ENCODE measurements at regions not wholly inside any gene's neighbourhood (a gene's known extent, or its start where the extent isn't known, plus 50 kb on each side); places are given as distances from the start of the nearest gene placed in this dataset.

DNA sequence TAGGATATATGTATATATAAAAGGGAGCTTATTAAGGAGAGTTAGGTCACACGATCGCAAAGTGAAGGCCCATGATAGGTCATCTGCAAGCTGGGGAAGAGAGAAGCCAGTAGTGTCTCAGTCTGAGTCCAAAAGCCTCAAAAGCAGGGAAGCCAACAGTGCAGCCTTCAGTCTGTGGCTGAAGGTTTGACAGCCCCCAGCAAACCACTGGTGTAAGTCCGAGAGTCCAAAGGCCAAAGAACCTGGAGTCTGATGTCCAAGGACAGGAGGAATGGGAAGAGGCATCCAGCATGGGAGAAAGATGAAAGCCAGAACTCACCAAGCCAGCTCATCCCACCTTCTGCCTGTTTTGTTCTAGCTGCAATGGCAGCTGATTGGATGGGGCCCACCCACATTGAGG, 88.9 kb upstream of the TBX20 start:
- Histone ChIP-seq H3K79me2 (replicated peaks; ENCODE audit: insufficient read depth, low read length) (no peaks in the 10 kb centered on the region), H3K9me2 (ENCODE audit: insufficient read depth, low read length) (no peaks in the 10 kb centered on the region), H4K20me1 (ENCODE audit: insufficient read depth) (no peaks in the 10 kb centered on the region), H3K4me3 (ENCODE audit: low read length) (no peak overlapping the region), H3K9ac (ENCODE audit: low read length) (no peak overlapping the region), H2AFZ (ENCODE audit: low read depth, low read length) (no peak overlapping the region), H3K27ac (ENCODE audit: low read length) (no peak overlapping the region), H3K4me2 (ENCODE audit: low read length) (no peak overlapping the region), H3F3A (ENCODE audit: insufficient read depth, low read length, poor library complexity, severe bottlenecking) (no peaks in the 10 kb centered on the region), H3K27me3 (ENCODE audit: insufficient read depth, low read depth, low read length) (no peaks in the 10 kb centered on the region), H3K9me3 (ENCODE audit: low read length) (no peaks in the 10 kb centered on the region), H3K36me3 (ENCODE audit: insufficient read depth, low read length) (no peaks in the 10 kb centered on the region)
- TF ChIP-seq EP300 (conservative IDR thresholded peaks at IDR 0.05; ENCODE audit: poor library complexity, severe bottlenecking): no peak
- no peak for TF ChIP-seq MXI1 (conservative IDR thresholded peaks at IDR 0.05; ENCODE audit: poor library complexity, severe bottlenecking)

DNA sequence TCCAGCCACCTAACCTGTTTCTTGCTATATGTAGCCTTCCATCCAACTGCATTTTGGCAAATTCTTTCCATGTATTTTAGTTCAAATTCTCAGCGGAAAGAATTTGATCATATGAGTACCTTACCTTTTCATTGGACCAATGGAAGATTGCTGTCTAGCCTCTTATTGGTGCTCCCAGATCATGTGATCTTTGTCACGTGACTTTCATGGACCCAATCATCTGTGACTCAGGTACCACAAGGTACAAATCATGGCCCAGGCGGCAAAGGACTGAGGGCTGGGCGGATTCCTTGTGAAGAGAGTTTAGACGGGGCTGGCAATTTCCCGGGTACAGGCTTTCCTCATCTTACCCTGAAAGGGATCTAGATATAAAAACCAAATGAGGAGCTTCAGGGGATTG, 85.9 kb upstream of the TBX20 start:
- H2AFZ ChIP-seq (ENCODE audit: low read depth, low read length): no peak overlapping the region

More for the DNA sequence above, 85.9 kb upstream of the TBX20 start:
- Histone ChIP-seq H3K9me2 (ENCODE audit: insufficient read depth, low read length) (no peaks in the 10 kb centered on the region), H3K27me3 (ENCODE audit: insufficient read depth, low read depth, low read length) (no peaks in the 10 kb centered on the region), H3K4me2 (ENCODE audit: low read length) (no peak overlapping the region), H3K27ac (ENCODE audit: low read length) (no peak overlapping the region), H3F3A (ENCODE audit: insufficient read depth, low read length, poor library complexity, severe bottlenecking) (no peaks in the 10 kb centered on the region), H3K9ac (ENCODE audit: low read length) (no peak overlapping the region), H3K36me3 (ENCODE audit: insufficient read depth, low read length) (no peaks in the 10 kb centered on the region), H3K9me3 (ENCODE audit: low read length) (no peaks in the 10 kb centered on the region), H4K20me1 (ENCODE audit: insufficient read depth) (no peaks in the 10 kb centered on the region), H3K79me2 (replicated peaks; ENCODE audit: insufficient read depth, low read length) (no peaks in the 10 kb centered on the region), H3K4me3 (ENCODE audit: low read length) (no peak overlapping the region)
- TF ChIP-seq, protein P1, sequence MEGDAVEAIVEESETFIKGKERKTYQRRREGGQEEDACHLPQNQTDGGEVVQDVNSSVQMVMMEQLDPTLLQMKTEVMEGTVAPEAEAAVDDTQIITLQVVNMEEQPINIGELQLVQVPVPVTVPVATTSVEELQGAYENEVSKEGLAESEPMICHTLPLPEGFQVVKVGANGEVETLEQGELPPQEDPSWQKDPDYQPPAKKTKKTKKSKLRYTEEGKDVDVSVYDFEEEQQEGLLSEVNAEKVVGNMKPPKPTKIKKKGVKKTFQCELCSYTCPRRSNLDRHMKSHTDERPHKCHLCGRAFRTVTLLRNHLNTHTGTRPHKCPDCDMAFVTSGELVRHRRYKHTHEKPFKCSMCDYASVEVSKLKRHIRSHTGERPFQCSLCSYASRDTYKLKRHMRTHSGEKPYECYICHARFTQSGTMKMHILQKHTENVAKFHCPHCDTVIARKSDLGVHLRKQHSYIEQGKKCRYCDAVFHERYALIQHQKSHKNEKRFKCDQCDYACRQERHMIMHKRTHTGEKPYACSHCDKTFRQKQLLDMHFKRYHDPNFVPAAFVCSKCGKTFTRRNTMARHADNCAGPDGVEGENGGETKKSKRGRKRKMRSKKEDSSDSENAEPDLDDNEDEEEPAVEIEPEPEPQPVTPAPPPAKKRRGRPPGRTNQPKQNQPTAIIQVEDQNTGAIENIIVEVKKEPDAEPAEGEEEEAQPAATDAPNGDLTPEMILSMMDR (IDR thresholded peaks at IDR 0.05; ENCODE audit: poor library complexity, severe bottlenecking): no peak
- TF ChIP-seq EP300 (conservative IDR thresholded peaks at IDR 0.05; ENCODE audit: poor library complexity, severe bottlenecking) (no peak), EZH2 (IDR thresholded peaks at IDR 0.05; ENCODE audit: borderline replicate concordance, insufficient read depth, low read length, poor library complexity, severe bottlenecking) (no peak), REST (IDR thresholded peaks at IDR 0.05; ENCODE audit: borderline replicate concordance) (no peak), TAF1 (IDR thresholded peaks at IDR 0.05; ENCODE audit: low read depth) (no peak), POLR2AphosphoS5 (IDR thresholded peaks at IDR 0.05) (no peak), SMC3 (conservative IDR thresholded peaks at IDR 0.05; ENCODE audit: poor library complexity) (no peak), MXI1 (conservative IDR thresholded peaks at IDR 0.05; ENCODE audit: poor library complexity, severe bottlenecking) (no peak), RAD21 (conservative IDR thresholded peaks at IDR 0.05) (no peak)
